ENCODE measurements at regions not wholly inside any gene's neighbourhood (a gene's known extent, or its start where the extent isn't known, plus 50 kb on each side); places are given as distances from the start of the nearest gene placed in this dataset.

- no peak for FAIRE-seq
- 87% methylated on average over 9 of the region's 9 CpGs; no CpG with 5 or more reads in 1 of the 2 experiments for WGBS, 2 experiments (ENCODE audit: extremely low coverage in 1 of 2, insufficient coverage in 1 of 2, insufficient read length in 1 of 2, insufficient replicate concordance in 2 of 2, low coverage in 1 of 2, low lambda C conversion rate in 2 of 2, missing lambda C conversion rate in 1 of 2)
- no peak overlapping the region for H3K23ac ChIP-seq (ENCODE audit: insufficient read length)
- no peak for TF ChIP-seq ASH2L (IDR thresholded peaks at IDR 0.05; ENCODE audit: low read length)
- no peak for TF ChIP-seq SIX5 (IDR thresholded peaks at IDR 0.05; ENCODE audit: low read depth, low read length)
- TF ChIP-seq RBBP5 (IDR thresholded peaks at IDR 0.05; ENCODE audit: borderline replicate concordance, low read depth, low read length), result no peak
- no peak for TF ChIP-seq JUND (IDR thresholded peaks at IDR 0.05; ENCODE audit: low read length)
- TF ChIP-seq POLR2A (IDR thresholded peaks at IDR 0.05; ENCODE audit: control extremely low read depth in 1 of 2, low read depth in 2 of 2, low read length in 2 of 2), result no peak
- no peak for TF ChIP-seq KDM5A (IDR thresholded peaks at IDR 0.05; ENCODE audit: low read length)
- no peak for TF ChIP-seq SIN3A (conservative IDR thresholded peaks at IDR 0.05 in 1 of 2, IDR thresholded peaks at IDR 0.05 in 1 of 2; ENCODE audit: low read depth in 1 of 2, low read length in 2 of 2)
- no peak for TF ChIP-seq TEAD4 (IDR thresholded peaks at IDR 0.05; ENCODE audit: low read depth, low read length)
- TF ChIP-seq JUN (IDR thresholded peaks at IDR 0.05; ENCODE audit: low read depth, low read length), result no peak
- no peak for TF ChIP-seq NRF1 (IDR thresholded peaks at IDR 0.05; ENCODE audit: low read depth, low read length)
- no peak for TF ChIP-seq HDAC6 (IDR thresholded peaks at IDR 0.05; ENCODE audit: low read depth, low read length)
- TF ChIP-seq RXRA (IDR thresholded peaks at IDR 0.05; ENCODE audit: insufficient read depth, low read depth, low read length), result no peak
- no peak for TF ChIP-seq POLR2AphosphoS5 (IDR thresholded peaks at IDR 0.05; ENCODE audit: low read depth, low read length)
- TF ChIP-seq E2F6 (IDR thresholded peaks at IDR 0.05), result no peak
Observed at GRCh38 chr2:234555616-234556249, 58.9 kb upstream of the ARL4C start.

More at GRCh38 chr2:234555616-234556249, 58.9 kb upstream of the ARL4C start:
- Histone ChIP-seq H3K79me1 (ENCODE audit: low read depth, low read length) (no peaks in the 10 kb centered on the region), H3K9me3 (ENCODE audit: insufficient read depth in 2 of 2, low read depth in 1 of 2, low read length in 1 of 2) (peaks cover 3 to 6% of the 10 kb centered on the region in 2 experiments; a peak in 1 of 4 replicates), H3K79me2 (ENCODE audit: control insufficient read depth in 1 of 2, insufficient read depth in 2 of 2, low read length in 2 of 2) (no peaks in the 10 kb centered on the region), H3K9ac (replicated peaks in 1 of 4; ENCODE audit: extremely low read depth in 1 of 4, low read depth in 3 of 4, low read length in 3 of 4) (no peak overlapping the region), H3K4me3 (ENCODE audit: extremely low read depth in 1 of 4, insufficient read depth in 2 of 4, low read depth in 3 of 4, low read length in 4 of 4) (no peak overlapping the region), H3K14ac (ENCODE audit: insufficient read length) (no peak overlapping the region), H2BK5ac (ENCODE audit: low read depth, low read length) (no peak overlapping the region), H3K36me3 (ENCODE audit: control insufficient read depth in 2 of 4, insufficient read depth in 4 of 4, low read length in 3 of 4) (no peaks in the 10 kb centered on the region), H4K8ac (ENCODE audit: extremely low read depth, insufficient read depth, low read length) (no peak overlapping the region), H4K20me1 (replicated peaks in 1 of 2; ENCODE audit: control insufficient read depth in 1 of 2, insufficient read depth in 2 of 2, low read length in 2 of 2) (no peaks in the 10 kb centered on the region), H3K4ac (replicated peaks; ENCODE audit: insufficient read length, low read depth, low read length) (no peak overlapping the region), H2AK5ac (ENCODE audit: low read depth, low read length) (no peak overlapping the region), H2BK15ac (ENCODE audit: low read length) (no peak overlapping the region), H3K4me2 (ENCODE audit: insufficient read depth in 1 of 2, low read depth in 2 of 2, low read length in 2 of 2) (no peak overlapping the region), H2BK12ac (ENCODE audit: low read depth, low read length) (no peak overlapping the region), H3K4me1 (replicated peaks in 1 of 4; ENCODE audit: control insufficient read depth in 3 of 4, insufficient read depth in 4 of 4, low read length in 3 of 4) (peaks cover 0 to 3% (median 2%) of the 10 kb centered on the region in 4 experiments; a peak in 2 of 7 replicates), H4K5ac (ENCODE audit: insufficient read length, low read depth, low read length) (no peak overlapping the region), H3K23me2 (ENCODE audit: low read depth, low read length) (no peaks in the 10 kb centered on the region), H2BK120ac (replicated peaks; ENCODE audit: low read depth, low read length) (no peak overlapping the region), H2AFZ (ENCODE audit: low read length) (no peak overlapping the region), H3K27ac (ENCODE audit: low read depth, low read length) (no peak overlapping the region), H2BK20ac (ENCODE audit: low read length) (no peak overlapping the region), H3K56ac (replicated peaks; ENCODE audit: insufficient read length, low read depth, low read length) (no peak overlapping the region), H3K27me3 (replicated peaks in 1 of 4; ENCODE audit: control insufficient read depth in 3 of 4, extremely low read depth in 1 of 4, insufficient read depth in 3 of 4, low read length in 3 of 4) (0 out of 7 replicates have a peak, but pooled peaks cover 0 to 4% (median 0%) of the 10 kb centered on the region in 4 experiments), H4K91ac (replicated peaks; ENCODE audit: insufficient read length, low read length) (no peak overlapping the region), H3K18ac (ENCODE audit: extremely low read depth, low read length) (no peak overlapping the region)
- ChIA-PET CTCF (ENCODE audit: partially characterized antibody) (interaction anchor here (0.9 to 3.6 kb wide), 6 partner anchors 11 to 551 kb away, joined by 3 to 16 read pairs (median 4); no protein-coding TSS in a partner anchor), POLR2A (ENCODE audit: partially characterized antibody) (interaction anchor here (0.7 kb wide), 1 partner anchor 233 kb away, joined by 3 read pairs; no protein-coding TSS in a partner anchor)
- DNase-seq (ENCODE audit: low read depth in 1 of 2, low spot score in 2 of 2), result no peak
